Mammary epithelial cell (primary cell): ENCODE measurements at regions not wholly inside any gene's neighbourhood (a gene's known extent, or its start where the extent isn't known, plus 50 kb on each side); places are given as distances from the start of the nearest gene placed in this dataset.

Experiments used
- EZH2 ChIP-seq: IDR thresholded peaks from 2 replicates; pipeline ENCODE4 v1.6.1; 2012; ENCODE audit warnings: low read length, inconsistent platforms, borderline replicate concordance
- TF ChIP-seq, protein P1 (sequence below), 2 donors: IDR thresholded peaks in 1 of 2; conservative IDR thresholded peaks in 1 of 2; 2 replicates each; pipeline ENCODE4 v1.5.1; 2011 to 2012; ENCODE audit warnings: inconsistent platforms in 2 of 2, low read length in 2 of 2, mild to moderate bottlenecking in 2 of 2, control low read depth in 1 of 2, low read depth in 1 of 2; ENCODE audit not compliant: insufficient read depth in 1 of 2; ENCODE audit errors: extremely low read depth in 1 of 2

DNA sequence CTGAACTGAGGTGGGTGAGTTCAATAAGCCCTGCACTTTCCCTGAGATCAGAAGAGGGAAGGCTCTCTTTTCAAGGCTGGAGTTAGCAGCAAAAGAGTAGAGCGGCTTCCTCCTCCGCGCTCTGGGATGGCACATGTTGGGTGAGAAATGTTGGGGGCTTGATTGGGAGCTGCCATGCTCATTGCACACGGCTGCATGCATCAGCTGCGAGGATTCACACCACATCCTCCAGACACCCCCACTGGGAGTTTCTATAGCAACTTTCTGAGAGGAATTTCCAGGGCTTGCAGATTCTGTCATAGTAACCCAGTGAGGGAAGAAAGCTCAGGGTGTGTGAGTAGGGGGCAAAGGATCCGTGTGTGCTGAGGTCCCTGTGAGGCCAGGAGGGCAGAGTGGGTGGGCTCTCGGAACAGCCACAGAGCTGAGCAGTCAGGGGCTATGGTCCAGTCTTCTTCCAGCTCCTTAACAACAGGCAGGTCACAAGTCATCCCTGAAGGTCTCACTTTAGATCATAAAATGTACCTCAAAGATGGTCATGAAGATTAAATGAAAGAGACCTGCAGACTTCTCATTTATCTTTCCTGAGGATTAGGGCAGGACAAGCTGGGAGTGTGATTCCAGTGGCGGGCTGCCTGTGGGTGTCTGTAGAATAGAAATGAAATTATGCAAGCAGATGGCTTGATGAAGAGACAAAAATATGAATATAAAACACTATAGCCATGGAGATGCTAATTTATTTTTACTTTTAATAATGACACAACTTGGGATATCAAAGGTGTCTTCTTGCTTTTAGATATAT is 75.7 kb upstream of the CHRNA7 start:
- TF ChIP-seq, protein P1, sequence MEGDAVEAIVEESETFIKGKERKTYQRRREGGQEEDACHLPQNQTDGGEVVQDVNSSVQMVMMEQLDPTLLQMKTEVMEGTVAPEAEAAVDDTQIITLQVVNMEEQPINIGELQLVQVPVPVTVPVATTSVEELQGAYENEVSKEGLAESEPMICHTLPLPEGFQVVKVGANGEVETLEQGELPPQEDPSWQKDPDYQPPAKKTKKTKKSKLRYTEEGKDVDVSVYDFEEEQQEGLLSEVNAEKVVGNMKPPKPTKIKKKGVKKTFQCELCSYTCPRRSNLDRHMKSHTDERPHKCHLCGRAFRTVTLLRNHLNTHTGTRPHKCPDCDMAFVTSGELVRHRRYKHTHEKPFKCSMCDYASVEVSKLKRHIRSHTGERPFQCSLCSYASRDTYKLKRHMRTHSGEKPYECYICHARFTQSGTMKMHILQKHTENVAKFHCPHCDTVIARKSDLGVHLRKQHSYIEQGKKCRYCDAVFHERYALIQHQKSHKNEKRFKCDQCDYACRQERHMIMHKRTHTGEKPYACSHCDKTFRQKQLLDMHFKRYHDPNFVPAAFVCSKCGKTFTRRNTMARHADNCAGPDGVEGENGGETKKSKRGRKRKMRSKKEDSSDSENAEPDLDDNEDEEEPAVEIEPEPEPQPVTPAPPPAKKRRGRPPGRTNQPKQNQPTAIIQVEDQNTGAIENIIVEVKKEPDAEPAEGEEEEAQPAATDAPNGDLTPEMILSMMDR (conservative IDR thresholded peaks at IDR 0.05 in 1 of 2, IDR thresholded peaks at IDR 0.05 in 1 of 2; ENCODE audit: extremely low read depth in 1 of 2, insufficient read depth in 1 of 2, low read depth in 1 of 2, low read length in 2 of 2) = no peak
- no peak for TF ChIP-seq EZH2
